ENCODE measurements at regions not wholly inside any gene's neighbourhood (a gene's known extent, or its start where the extent isn't known, plus 50 kb on each side); places are given as distances from the start of the nearest gene placed in this dataset.

DNA sequence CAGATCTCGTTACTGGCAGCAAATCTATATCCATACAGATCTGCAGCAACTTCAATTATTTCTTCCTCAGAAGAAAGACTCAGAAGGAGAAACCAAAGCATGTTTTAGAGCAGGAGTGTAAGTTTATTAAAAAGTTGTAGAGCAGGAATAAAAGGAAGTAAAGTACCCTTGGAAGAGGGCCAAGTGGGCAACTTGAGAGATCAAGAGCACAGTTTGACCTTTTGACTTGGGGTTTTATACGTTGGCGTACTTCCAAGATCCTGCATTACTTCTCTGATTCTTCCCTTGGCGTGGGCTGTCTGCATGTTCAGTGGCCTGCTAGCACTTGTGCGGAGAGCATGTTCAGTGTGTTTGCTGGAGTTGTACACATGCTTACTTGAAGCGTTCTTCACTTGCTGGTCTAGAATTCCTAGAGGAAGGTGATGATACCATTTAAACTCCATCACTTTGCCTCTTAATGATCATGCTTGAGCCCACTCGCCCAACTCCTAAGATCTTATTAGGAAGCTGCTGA, 1114.7 kb upstream of the PABPC4L start:
- no peak for DNase-seq

DNA sequence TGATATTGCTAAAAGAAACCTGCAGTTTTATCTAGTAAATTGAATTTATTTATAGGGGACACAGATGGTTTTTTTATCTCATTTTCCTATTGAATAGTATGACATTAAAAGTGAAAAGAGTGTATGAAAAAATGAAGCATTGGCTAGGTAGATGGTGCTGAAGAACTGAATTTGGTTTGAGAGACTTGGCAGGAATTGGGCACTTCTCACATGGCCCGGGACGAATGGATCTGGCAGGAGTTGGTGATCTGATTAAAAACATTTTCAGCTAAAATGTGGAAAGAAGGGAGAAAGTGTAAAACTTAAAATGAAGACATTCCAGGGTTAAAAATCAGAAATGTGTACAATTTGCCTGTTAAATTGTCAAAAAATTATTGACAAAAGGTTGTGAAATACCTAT, 1088.5 kb upstream of the PABPC4L start:
- DNase-seq: no peak

DNA sequence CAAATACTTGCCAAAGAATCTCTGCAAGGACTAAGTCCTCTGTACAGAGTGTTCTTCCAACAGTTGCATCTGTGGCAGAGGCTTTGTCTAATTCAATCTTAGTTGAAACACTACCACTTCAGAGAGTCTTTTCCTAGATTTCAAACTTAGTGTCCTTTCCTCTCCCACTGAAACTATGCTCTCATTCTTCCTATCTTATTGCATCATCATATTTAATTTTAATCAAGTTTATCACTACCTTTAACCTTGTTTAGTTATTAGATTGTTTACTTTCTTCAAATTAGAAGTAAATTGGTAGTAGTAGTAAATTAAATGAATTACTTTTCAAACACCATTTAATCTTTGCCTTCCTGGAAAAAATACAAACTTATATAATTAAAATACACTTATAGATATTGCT, 1082.3 kb upstream of the PABPC4L start:
- DNase-seq: no peak

DNA sequence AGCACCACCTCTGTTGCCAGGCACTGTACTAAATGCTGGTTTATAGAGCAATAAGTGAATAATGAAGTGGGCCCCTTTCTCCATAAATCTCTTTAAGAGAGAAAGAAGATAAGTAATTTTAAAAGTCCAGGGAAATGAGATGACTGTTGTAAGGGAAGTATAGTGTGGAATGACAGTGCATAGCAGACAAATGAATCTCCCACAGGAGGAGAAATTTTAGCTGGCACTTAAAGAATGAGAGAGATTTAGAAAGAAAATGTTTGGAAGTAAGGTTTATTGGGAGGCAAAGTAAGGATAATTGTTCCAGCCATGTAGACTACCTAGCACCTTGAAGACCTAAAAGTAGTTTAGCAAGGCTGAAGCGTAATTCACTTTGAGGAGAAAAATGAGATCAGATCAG, 1081.1 kb upstream of the PABPC4L start:
- no peak for DNase-seq

DNA sequence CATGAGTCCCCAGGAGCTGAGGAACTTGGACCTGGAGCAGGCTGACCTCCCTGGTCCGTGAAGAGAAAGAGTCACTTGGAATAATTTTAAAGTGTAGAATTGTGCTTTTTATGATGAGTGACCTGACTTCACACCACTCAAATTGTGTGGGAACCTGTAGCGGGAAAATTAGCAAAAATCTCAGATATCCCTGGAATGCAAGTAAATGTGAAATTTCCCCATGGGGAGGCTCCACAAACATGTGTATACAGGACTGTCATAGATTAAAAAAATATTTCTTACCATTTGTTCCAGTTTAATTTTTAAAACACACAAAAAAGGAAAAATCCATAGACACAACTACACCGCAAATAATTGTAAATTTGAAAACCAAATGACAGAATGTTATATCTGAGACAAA, 1079.6 kb upstream of the PABPC4L start:
- DNase-seq: no peak

DNA sequence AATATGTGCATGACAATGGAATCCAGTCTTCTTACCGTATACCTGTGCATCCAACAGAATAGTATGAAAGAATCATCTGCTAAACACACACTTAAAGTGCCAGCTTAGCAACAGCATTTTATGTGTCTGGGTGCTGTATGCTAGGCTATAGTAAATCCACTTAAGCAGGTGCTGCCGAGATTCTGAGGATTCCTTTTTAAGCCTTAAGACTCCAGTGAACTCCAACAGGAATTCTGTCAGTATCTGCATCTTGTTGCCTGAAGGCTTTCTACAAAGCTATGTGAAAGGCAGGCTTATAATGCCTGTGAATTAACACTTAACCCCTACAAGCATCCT, 1076.4 kb upstream of the PABPC4L start:
- no peak for DNase-seq

DNA sequence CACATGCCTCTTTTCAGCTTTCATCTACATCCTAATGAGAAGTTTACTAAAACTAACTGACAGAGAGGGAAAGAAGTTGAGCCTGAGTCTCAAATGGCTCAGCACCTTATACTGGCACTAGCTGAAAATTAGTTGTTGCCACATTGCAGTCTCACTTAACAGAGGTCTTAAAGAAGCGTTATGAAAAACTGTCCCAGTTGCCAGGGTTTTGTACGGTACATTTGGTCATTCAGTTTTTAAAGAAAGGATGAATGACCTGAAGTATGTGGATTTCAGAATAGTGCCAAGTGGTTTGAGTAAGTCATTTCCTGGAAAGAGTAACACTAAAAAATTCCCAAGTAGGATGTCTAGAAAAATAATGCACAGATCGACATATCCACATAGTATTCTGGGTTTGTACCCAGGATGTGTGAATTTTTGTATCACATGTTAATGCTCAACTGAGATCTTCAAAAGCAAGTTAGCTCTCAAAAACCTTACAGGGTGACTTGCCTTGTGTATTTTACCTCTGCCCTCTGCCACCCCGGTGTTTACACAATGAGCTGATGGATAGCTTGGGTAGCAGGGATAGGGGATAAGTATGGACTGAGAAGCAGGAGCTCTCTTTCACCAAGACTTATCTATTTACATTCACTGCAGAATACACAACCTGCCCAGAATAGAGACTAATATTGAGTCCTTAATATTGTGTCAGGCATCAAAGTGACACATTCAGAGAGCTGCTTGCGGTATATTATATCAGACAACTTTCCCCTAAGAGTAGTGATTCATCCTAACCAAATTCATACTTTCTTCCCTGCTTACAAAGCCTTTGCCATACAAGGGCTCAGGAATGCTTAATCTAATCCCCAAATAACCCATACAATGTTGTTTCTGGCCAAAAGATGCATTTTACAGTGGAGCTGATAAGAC, 1075.7 kb upstream of the PABPC4L start:
- no peak for DNase-seq

DNA sequence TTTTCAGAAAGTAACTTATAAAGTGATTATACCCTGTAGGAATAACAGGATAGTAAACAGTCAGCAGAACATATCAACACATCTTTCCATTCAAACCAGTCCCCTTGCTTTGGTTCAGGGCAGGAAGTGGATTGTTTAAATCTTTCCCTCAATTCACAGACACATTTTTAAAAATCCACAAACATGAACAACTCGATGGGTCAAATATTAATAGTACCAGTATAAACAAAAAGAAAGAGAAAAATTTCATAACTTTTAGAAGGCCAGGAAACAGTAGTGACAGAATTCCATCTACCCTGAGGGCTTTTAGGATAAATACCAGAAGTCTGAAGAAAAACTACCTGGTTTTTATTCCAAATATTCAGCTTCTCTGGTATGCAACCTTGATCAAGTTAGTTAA, 1072.8 kb upstream of the PABPC4L start:
- DNase-seq: no peak

DNA sequence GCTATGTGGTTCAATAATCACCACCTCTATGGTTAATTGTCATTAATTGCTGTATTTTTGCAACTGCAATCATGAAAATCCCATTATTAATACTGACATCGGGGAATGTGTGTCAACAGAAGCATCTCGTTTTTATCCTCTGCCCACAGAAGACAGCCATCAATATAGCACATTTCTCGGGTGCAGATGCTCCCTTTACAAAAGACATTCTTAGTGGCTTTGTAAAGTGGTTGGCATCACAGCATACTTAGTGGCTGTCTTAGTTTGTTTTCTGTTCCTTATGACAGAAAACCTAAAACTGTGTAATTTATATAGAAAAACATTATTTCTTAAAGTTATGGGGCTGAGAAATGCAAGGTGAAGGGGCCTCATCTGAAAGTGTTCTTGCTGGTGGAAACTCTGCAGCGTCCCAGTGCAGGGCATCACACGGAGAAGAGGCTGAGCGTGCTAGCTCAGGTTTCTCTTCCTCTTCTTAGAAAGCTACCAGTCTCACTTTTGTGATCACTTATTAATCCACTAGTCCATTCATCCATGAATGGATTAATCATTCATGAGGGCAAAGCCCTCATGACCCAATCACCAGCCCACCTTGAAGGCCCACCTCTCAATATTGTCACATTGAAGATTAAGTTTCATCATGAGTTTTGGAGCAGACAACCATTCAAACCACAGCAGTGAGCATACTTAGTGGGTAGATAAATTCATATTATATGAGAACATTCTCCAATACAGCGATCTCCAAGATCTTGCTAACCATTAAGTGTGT, 1067.7 kb upstream of the PABPC4L start:
- DNase-seq: no peak

DNA sequence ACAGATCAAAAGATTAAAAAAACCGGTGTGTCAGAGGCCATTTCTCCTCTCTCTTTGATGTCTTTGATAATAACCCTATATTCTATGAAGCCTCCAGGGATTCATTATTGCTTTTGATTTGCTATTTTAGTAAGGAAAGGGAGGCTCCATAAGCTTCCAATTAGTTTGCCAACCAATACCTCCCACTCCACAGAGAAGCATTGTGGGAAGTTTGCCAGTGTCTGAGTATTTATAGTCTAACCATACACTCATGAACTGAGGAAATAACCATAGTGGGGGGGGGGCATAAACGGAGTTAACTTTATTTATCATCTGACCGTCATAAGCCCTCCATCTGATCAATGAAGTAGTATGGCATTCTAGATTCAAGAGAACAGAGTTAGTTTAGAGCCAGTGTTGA, 1066.8 kb upstream of the PABPC4L start:
- DNase-seq: no peak

DNA sequence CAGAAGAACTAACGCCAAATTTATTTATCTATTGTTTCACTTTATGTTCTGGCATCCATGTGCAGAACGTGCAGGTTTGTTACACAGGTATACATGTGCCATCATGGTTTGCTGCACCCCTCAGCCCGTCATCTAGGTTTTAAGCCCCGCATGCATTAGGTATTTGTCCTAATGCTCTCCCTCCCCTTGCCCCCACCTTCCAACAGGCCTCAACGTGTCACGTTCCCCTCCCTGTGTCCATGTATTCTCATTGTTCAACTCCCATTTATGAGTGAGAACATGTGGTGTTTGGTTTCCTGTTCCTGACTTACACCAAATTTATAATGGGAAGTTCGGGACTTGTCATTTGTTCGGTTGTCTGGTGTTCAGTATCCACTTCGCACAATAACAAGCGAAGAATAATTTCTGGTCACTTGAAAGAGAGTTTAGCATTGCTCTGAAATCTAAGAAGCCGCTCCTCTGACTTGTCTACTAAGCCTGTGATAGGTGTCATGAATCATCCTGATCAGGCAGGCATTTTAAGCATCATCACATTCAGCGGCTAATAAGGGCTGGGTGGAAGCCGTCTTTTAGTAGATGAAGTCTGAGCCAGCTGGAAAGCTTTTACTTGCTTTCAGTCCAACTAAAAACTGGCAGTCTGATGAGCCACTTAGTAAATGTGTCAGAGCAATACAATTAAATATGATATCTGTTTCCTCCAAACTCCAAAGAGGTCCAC, 1065.7 kb upstream of the PABPC4L start:
- peak; percentile 20 for DNase-seq

DNA sequence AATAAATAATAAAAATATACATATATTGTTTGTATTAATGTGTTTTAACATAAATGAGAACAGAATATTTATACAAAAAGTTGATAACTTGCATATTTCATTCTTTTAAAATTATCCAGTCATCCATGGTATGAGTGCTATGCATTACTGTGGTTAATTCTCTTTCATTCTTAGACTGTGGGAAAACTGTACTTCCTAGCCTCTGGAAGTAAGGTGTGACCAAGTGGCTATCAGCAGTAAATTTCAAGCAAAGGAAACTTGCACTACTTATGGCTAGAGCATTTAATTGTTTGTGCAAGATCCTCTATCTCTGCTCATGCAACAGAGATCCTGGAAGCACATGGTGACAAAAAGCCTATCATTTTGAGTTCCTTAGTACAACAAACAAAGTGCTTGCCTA, 1054.5 kb upstream of the PABPC4L start:
- no peak for DNase-seq

DNA sequence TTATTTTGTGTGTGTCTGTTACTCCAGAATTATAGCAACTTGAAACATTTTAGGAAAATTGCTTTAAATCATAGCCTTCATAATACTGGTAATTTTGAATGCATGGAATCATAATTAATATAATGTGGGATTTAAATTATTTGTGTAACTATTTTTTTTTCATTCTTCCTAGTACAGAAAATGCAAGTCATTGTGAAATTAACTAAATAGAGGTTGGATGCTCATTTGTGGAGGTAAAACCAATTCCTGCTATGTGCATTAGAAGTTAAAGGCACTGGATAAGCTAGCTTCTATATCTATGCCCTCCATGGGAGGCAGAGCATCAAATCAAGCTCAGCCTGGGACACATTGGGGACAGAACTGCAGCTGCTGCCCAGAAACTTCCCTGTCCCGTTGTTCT, 1048.5 kb upstream of the PABPC4L start:
- DNase-seq: no peak

DNA sequence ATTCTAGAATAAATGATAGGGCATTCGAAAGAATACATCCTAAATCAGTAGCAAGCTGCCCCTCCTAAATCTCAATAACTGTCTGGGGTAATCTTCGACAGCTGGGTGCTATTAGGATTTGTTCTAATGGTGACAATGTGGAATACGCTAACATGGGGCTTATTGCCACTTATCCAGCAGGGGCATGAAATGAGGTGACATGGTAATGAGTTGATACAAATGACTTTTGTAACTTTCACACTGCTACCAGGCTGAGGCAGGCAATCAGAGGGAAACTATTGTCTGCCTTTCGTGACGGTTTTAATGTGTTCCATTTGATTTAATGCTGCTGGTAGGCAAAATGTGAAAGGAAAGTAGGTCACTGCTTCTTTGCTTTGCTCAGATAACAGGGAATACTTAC, 1047.4 kb upstream of the PABPC4L start:
- no peak for DNase-seq

DNA sequence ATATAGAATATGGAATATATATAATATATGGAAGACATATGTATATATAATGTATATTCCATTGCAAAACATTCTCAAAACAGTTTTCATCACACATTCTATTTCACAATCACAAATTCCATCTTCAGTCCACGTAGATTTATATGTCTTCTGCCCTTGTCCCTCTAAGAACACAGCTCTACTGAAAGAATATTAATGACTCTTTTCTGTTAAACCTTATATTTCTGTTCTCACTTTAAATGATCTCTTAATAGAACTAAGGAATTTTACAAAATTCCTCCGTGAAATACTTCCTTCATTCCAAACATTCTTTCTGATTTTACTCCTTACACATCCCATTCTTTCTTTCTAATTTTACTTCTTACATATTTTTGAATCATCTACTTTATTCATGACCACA, 1043.1 kb upstream of the PABPC4L start:
- DNase-seq: no peak

DNA sequence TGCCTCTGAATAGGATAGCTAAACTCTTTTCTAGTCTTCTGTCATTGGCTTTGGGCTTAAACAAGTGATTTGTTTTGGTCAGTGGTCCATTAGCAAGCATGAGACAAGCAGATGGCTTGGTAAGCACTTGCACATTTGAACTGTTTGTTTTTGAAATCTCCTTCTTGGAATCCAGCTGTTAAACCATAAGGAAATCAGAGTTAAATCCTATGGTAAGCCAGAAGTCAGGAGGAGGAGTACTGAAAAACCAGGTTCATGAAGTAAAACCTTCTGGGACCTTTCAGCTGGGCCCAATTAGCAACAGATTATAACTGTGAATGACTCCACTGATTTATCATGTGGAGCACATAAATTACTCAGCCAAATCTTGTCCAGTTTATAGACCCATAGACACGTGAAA, 1042.5 kb upstream of the PABPC4L start:
- no peak for DNase-seq

DNA sequence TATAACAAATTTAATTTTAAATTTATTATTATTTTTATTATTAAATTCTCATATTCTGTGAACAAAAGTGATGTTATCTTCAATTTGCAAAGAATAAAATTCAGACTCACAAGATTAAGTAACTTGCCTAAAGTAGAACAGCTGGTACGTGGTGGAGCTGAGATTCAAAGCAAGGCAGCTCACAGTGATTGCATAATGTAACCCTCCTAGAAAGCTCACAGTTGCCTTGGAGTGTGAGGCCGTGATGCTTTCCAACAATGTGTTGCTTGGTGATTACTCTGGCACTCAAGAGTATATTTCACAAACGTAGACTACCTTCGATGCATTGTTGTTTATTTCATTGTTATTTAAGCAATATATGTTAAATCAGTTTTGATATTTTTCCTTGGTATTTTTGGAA, 1039.2 kb upstream of the PABPC4L start:
- DNase-seq: no peak

DNA sequence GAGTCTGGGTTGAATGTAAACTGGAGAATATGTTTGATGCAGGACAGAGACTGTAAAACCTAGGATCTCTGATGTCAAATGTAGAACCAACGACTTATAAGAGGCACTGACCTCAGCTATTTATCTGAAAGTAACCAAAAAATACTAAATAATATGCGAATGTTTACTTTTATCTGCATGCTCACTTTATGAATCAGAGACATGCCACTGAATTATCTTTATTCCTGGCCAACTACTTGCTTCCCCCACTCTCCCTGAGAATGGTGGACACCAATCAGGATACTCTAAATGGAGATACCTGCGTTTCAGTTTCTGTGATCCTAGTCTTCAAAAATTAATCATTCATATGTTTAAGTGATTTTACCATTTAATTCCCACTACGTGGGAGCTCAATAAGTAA, 1038.4 kb upstream of the PABPC4L start:
- DNase-seq: no peak

DNA sequence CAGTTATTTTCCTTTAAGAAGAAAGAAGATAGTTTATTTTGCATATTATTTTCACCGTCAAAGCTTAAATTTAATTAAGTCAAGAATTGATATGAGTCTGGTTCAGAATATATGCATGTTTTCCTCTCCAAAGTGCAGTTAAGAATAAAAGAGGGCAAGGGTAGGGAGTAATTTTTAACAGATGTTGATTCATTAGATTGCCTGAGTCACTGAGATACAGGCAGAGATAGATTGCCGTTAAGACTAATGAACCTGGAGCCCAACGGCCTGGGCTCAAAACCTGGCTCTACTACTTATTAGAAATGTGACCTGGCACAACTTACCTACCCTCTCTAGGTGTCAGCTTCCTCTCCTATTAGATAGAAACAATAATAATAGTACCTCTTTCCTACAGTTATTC, 1037.4 kb upstream of the PABPC4L start:
- no peak for DNase-seq

DNA sequence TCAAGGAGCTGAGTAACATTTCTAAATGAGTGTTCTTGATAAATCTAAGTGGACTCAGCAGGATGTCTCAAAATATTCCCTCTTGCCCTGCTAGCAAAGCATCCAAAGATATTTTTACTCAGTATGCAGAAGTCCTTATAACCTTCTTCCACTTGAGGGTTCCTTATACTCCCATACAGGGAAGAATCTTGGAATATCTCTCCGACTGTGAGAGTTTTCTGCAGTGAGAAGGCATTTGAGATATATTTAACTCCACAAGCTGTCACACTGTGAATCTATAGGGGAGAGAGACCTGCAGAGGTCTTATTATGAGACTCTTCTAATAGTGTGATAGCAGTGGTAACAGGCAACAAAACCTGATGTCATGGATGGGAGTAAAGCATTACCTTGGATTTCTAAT, 1034.5 kb upstream of the PABPC4L start:
- DNase-seq: no peak

DNA sequence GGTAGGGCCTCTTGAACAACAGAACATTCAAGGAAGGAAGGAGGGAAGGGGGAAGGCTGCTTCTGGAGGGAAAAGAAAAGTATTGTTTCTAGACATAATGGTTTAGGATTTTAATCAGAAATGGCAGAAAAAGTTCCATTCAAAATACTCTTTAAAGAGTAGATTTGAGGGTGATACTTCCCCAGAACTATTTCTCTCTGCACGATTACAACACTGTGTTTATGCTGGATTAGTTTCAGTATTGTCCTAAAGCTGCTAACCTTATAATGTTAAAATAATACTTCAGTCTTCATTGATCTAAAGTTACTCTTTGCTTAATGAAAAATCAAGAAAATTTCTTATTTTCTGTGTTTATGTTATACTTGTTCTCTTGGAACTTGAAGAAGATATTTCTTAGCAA, 1026.3 kb upstream of the PABPC4L start:
- DNase-seq: no peak

DNA sequence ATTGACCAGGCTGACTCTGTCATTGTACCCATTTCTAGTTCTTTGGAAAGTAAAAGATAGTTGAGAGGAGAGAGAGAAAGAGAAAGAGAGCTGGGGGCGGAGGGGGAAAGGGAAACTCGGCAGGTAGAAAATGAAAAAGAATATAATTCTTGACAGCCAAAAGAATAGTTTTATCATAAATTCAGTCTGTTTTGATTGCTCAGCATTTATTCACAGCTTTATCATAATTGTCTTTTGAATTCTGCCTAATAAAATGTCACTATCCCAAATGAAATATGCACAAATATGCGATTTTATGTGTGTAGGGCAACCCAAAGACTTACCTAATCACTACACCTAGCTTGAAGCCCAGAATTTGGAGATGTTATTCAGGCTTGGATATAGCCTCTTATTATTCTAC, 1024.0 kb upstream of the PABPC4L start:
- no peak for DNase-seq

DNA sequence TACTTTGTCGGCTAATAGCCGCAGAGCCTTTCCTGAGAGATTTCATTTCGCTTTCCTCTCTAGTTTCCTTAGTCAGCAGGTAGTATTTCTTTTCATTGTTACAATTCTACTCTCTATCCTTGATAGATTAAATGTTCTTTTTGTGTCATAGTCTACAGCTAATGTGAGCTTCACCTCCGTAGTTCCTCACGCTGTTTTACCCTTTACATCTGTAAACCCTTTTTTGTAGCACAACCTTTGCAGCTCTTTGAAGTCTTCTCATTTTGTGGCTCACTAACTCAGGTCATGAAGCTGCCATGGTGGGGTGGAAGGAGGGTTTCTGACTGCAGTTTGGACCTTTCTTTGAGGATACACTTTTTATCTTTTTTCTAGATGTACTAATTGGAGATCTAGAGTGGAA, 1008.8 kb upstream of the PABPC4L start:
- DNase-seq: no peak
